GM18499 (cell line): ENCODE measurements at regions not wholly inside any gene's neighbourhood (a gene's known extent, or its start where the extent isn't known, plus 50 kb on each side); places are given as distances from the start of the nearest gene placed in this dataset.

Source experiments
- ATAC-seq: cut with Tn5 transposase; IDR thresholded peaks from one replicate; pipeline ENCODE4 v1.9.1; 2021; ENCODE audit warnings: moderate number of reproducible peaks; ENCODE audit not compliant: insufficient read depth, unreplicated experiment

DNA sequence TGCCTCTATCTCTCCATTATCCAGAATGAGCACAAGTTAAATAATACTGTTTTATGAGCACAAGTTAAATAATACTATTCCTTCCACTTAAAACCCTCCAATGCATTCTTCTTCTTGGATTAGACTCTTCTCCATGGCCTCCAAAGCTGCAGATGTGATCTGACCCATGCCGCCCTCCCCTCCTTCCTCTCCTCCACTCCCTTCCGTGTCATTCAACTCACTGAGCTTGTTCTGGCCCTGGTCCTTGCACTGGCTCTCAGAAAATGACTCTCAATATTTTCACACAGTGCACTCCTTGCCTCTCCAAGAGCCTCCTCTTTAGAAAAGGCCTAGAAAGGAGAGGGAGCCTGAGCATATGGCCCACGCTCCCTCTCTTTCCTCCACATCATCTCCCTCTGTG lies 125.0 kb upstream of the CD93 start:
- no peak for ATAC-seq

DNA sequence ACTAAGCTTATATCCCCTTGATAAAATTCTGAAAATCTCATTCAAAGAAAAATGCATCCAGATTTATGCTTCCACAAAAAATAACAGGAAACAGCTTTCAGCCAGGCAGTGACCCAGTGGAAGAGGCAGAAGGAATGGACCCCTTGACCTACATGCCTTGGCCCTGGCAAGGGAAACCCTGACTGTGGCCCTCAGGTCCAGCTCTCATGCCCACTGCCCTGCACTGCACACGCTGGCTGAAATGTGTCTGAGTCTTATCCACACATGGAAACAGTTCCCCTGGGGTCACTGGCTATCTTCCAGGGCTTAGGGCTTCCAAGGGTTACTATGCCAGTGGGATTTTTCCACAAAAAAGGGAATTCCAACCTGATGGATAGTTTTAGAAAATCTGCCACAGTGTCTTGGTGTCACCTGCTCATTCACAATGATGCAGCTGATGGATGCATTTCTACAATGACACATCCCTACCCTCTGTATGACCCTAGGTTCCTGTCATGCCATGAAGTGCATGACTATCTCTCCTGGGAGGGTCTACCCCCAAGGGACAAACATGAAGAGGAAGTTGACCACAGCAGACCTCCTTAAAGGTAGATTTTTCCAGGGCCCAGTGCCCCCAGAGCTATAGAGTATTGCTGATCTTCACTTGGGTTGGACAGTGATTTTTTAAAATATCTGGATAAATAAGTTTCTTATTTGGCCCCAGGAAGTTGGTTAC lies 121.9 kb upstream of the CD93 start:
- ATAC-seq, result no peak

DNA sequence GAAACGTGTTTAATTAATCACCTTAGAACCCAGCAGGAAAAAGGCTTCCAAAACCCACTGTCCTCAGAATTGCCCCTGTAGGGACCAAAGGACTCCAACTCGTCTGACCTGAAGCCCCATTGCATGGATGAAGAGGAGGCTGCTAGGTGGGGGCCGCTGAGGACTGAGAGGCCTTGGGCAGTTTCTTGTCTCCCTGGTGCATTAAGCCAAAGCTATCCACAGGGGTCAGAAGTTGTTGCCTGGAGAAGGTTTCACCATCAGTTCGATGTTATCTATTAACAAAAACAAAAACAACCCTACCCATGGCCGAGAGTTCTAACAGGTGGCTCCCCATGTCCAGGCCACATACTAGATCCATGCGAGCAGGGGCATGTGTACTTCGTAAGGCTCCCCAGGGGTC lies 120.9 kb upstream of the CD93 start:
- ATAC-seq, result no peak

GRCh38 chr20:23206061-23206460 lies 119.9 kb upstream of the CD93 start:
- ATAC-seq, result no peak

DNA sequence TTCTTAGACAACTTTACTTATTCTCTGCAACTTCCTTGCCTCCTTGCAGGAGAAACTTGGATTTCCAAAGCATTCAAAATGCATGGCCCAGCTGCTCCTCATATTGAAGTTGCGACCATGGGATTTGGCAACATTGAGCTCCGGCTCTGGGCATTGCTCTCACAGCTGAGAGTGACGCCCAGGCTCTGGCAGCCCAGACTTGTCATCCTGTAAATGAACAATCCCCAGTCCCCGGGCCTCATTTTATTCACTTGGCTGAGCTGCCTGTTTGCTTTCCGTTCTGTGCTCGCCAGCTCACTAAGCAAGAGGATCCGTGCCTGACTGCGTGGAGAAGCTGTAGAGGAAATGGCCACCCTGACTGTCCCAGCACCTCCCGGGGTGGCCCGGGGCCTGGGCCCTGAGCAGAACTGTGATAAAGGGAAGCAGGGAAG lies 119.5 kb upstream of the CD93 start:
- no peak for ATAC-seq

DNA sequence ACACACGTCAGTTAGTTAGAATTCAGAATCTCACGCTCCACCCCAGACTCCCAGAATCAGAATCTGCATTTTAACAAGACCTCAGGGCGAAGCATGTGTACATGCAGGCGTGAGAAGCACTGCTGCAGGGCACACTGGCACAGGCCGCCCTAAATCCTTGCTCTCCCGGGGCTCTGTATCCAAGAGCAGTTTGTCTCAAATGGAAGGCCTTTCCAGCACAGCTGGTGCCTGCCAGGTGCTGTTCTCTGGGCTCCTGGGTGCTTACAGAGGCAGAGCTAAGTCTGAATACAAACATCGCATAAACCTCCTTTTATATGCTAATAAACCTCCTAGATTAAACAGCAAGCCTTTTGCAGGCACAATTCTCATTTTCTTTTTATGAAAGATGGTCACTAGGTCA lies 119.1 kb upstream of the CD93 start:
- ATAC-seq, result no peak

DNA sequence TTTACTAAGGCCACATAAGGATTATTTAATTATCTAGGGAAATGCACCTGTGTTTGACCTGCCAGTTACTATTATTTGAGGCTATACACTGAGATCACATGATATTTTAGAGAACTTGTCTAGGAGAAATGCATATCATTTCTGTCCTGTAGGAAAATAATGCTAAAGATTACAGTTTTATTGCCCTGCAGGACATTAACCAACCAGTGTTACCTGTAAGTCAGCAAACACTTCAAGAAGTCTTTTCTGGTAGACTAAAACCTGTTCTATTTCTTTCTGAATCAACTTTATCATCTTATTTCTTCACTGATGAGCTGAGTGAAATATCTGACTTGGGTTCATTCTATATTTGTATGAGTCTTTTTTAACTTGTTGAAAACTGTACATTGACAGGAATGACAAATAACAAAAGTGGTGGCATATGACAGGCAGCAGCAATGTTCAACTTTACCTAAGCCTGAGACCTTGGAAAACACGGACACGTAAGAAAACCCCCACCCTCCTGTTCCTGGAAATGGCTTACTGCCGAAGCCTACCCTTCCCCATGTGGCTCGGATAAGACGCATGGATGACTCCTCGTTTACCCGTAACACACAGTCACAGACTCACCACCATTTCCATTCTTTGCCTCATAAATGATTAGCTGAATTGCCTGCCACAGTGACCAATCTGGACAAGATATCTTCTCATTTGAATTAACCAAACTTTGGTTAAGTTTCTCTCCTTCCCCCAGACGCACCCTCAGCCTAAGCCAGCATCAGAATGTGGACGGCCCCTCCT lies 118.0 kb upstream of the CD93 start:
- ATAC-seq, result no peak

DNA sequence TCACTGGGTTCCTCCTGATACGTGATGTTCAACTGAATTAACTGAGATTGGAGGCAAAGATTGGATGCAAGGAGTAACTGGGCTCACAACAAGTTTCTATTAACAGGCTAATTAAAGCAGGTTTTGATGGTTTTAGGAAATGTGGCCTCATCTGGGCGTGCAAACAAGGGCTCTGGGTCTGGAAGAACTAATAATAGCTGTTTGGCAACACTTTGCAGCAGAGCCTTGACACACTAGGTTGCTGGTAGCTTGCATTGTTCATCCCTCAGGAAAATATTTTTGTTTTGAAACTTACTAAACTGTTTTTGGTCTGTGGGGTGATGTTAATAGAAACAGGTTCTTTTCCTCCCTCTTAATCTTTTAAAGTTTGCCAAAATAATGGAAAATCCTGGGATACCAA lies 117.2 kb upstream of the CD93 start:
- no peak for ATAC-seq

- ATAC-seq, result no peak
Measured at GRCh38 chr20:23201658-23202057, 115.5 kb upstream of the CD93 start.

GRCh38 chr20:23200914-23201313 lies 114.8 kb upstream of the CD93 start:
- ATAC-seq, result no peak

- no peak for ATAC-seq
Measured at GRCh38 chr20:23200413-23200812, 114.3 kb upstream of the CD93 start.

GRCh38 chr20:23199356-23199755 lies 113.2 kb upstream of the CD93 start:
- ATAC-seq, result no peak

DNA sequence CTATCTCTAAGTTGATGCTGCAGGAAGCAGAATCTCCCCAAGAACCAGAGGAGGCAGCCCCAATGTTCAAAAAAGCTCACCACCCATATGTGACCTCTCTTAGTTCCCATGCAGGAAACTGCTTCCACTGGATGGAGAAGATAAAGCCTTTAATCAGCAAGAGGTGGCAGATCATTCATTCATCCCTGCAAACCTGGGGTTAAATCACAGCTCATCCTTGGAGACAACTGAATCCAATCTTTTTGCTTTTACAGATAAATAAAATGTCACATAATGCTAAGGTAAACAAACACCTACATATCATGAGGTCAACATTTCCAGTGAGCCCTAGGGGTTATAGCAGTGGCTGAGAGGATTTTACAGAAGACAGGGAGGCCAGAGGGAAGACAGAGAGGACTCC lies 112.7 kb upstream of the CD93 start:
- ATAC-seq, result no peak

DNA sequence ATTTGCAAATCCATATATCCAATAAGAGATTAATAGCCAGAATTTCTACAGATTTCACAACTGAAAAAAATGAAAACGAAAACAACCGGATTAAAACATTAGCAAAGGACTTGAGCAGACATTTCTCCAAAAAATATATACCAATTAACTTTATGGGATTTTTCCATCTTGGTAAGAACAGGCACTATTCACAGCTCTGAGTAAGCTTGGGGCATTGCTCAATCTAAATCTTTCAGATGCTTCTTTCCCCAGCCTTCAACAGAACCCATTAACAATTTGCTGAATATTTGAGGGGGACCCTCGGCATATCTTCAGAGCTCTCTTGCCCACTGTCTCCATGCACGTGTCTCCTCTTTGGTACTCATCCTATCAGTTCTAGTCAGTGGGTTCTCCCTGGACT lies 111.7 kb upstream of the CD93 start:
- no peak for ATAC-seq

- no peak for ATAC-seq
Measured at GRCh38 chr20:23195636-23196035, 109.5 kb upstream of the CD93 start.

- no peak for ATAC-seq
Measured at GRCh38 chr20:23193801-23194384, 107.8 kb upstream of the CD93 start.

DNA sequence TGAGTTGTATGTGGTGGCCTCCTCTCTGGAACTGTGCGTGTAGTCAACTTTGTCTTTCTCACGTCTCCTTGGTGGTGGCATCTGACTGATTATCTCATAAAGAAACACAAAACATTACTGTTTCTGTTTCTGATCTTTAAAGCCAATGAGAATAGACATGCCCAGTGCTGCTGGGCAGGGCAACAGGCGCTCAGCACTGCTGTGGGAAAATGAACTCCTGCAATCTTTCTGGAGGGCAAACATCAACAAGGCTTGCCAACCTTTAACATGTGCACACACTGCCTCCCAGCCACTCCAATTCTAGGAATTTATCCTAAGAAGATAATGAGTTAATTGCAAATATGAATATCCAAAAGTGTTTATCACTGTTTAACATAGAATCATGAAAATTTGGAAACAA lies 106.3 kb upstream of the CD93 start:
- ATAC-seq, result no peak

- no peak for ATAC-seq
Measured at GRCh38 chr20:23190557-23190956, 104.4 kb upstream of the CD93 start.

DNA sequence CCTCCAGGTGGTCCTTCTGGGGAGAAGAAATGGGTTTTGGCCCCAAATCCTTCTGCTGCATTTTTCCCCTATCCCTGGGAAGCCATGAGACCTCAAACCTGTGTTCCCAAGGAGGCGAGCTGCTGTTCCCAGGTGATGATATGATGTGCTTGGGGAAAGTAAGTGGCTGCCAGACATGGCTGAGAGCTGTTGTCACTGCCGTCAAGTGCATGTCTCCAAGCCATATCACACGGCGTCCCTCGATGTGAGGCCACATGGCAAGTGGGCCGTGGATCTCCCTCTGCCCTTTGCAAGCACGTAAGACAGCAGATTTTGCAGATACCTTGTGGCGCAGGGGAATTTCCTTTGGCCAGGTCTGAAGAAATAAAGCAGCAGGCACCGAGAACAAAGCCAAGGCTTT lies 103.7 kb upstream of the CD93 start:
- ATAC-seq, result no peak

DNA sequence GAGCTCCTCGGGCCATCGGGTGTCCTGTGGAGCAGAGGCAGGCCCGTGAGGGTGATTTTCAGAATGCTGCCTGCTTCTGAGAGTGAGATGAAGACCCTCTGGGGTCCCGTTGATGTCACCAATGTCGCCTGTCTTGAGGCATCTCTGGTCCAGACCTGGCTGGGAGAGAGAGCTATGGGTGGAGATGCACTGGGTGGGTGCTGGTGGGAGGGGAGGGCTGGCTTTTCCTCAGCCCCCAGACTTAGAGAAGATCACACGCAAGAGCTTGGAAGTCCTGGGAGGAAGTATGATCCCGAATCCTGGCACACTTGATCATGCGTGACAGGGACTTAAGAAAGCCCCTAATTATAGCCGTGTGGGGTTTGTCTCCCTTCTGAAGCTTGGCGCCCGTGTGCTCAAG lies 103.2 kb upstream of the CD93 start:
- no peak for ATAC-seq

- ATAC-seq, result no peak
Measured at GRCh38 chr20:23188377-23189169, 102.4 kb upstream of the CD93 start.
